Mesenchymal stem cell (in vitro differentiated cells and primary cell): ENCODE measurements at regions not wholly inside any gene's neighbourhood (a gene's known extent, or its start where the extent isn't known, plus 50 kb on each side); places are given as distances from the start of the nearest gene placed in this dataset.
A peak's percentile ranks its signal among the peaks of the same experiment; 100 is the strongest.

ENCODE experiments used
- DNase-seq: peaks from one replicate; pipeline ENCODE4 v3.0.0-alpha.2; 2013
- H2AFZ ChIP-seq: one replicate; pipeline ENCODE4 v1.6.1; 2013; ENCODE audit warnings: low read depth, mild to moderate bottlenecking, control low read depth, inconsistent platforms, low read length, moderate library complexity
- H2AK5ac ChIP-seq: 2 replicates; pipeline ENCODE4 v1.6.1; 2013; ENCODE audit warnings: low read length, moderate library complexity, mild to moderate bottlenecking, inconsistent platforms; ENCODE audit not compliant: severe bottlenecking
- H2BK120ac ChIP-seq: one replicate; pipeline ENCODE4 v1.6.1; 2013; ENCODE audit warnings: low read depth, mild to moderate bottlenecking, inconsistent platforms, low read length, moderate library complexity
- H2BK12ac ChIP-seq, 2 experiments: one replicate each; pipeline ENCODE4 v1.6.1; 2013; ENCODE audit warnings: inconsistent platforms in 2 of 2, low read length in 2 of 2, mild to moderate bottlenecking in 2 of 2, moderate library complexity in 2 of 2, control low read depth in 1 of 2
- H2BK15ac ChIP-seq: one replicate; pipeline ENCODE4 v1.6.1; 2013; ENCODE audit warnings: mild to moderate bottlenecking, low read depth, inconsistent platforms; ENCODE audit not compliant: poor library complexity, severe bottlenecking
- H2BK5ac ChIP-seq: 2 replicates; pipeline ENCODE4 v1.6.1; 2013; ENCODE audit warnings: low read depth, mild to moderate bottlenecking, low read length, control low read depth, inconsistent platforms; ENCODE audit not compliant: poor library complexity, severe bottlenecking
- H3K14ac ChIP-seq, 2 experiments: one replicate each; pipeline ENCODE4 v1.6.1; 2013; ENCODE audit warnings: inconsistent platforms in 2 of 2, low read length in 2 of 2, control low read depth in 1 of 2, mild to moderate bottlenecking in 1 of 2, moderate library complexity in 1 of 2
- H3K18ac ChIP-seq, 2 experiments: one replicate each; pipeline ENCODE4 v1.6.1; 2013; ENCODE audit warnings: inconsistent platforms in 2 of 2, low read length in 2 of 2, control low read depth in 1 of 2, low read depth in 1 of 2, mild to moderate bottlenecking in 1 of 2
- H3K23ac ChIP-seq, 2 experiments: one replicate each; pipeline ENCODE4 v1.6.1; 2013; ENCODE audit warnings: inconsistent platforms in 2 of 2, low read length in 2 of 2, mild to moderate bottlenecking in 2 of 2, moderate library complexity in 2 of 2, control low read depth in 1 of 2
- H3K27ac ChIP-seq: 2 replicates; pipeline ENCODE4 v1.5.1; 2013; ENCODE audit warnings: mild to moderate bottlenecking, moderate library complexity, low read length, control low read depth, inconsistent platforms; ENCODE audit not compliant: poor library complexity, severe bottlenecking
- H3K27me3 ChIP-seq, 2 experiments: 2 replicates each; pipeline versions ENCODE4 v1.6.1 to v1.7.0; 2013; ENCODE audit warnings: low read length in 2 of 2, mild to moderate bottlenecking in 2 of 2, moderate library complexity in 2 of 2, control low read depth in 1 of 2, inconsistent platforms in 1 of 2; ENCODE audit not compliant: control insufficient read depth in 1 of 2, insufficient read depth in 1 of 2
- H3K36me3 ChIP-seq, 2 experiments: 2 replicates each; pipeline versions ENCODE4 v1.6.1 to v1.7.0; 2013; ENCODE audit warnings: low read length in 2 of 2, control low read depth in 1 of 2, inconsistent platforms in 1 of 2, low read depth in 1 of 2, mild to moderate bottlenecking in 1 of 2; ENCODE audit not compliant: insufficient read depth in 2 of 2, control insufficient read depth in 1 of 2
- H3K4ac ChIP-seq, 2 experiments: one replicate each; pipeline ENCODE4 v1.6.1; 2013; ENCODE audit warnings: inconsistent platforms in 2 of 2, low read length in 2 of 2, mild to moderate bottlenecking in 2 of 2, moderate library complexity in 2 of 2, control low read depth in 1 of 2, low read depth in 1 of 2
- H3K4me1 ChIP-seq: 2 replicates; pipeline ENCODE4 v1.6.1; 2013; ENCODE audit warnings: low read depth, low read length, control low read depth; ENCODE audit not compliant: control insufficient read depth, insufficient read depth
- H3K4me2 ChIP-seq: 2 replicates; pipeline ENCODE4 v1.6.1; 2013; ENCODE audit warnings: low read length, mild to moderate bottlenecking, inconsistent platforms; ENCODE audit not compliant: poor library complexity, severe bottlenecking
- H3K4me3 ChIP-seq, 2 experiments: 2 replicates each; pipeline versions ENCODE4 v1.5.1 to v1.7.0; 2013; ENCODE audit warnings: low read length in 2 of 2, mild to moderate bottlenecking in 2 of 2, control low read depth in 1 of 2, low read depth in 1 of 2; ENCODE audit not compliant: insufficient read depth in 1 of 2
- H3K79me1 ChIP-seq: replicated peaks from 2 replicates; pipeline ENCODE4 v1.6.1; 2013; ENCODE audit warnings: mild to moderate bottlenecking, control low read depth, low read length, inconsistent platforms; ENCODE audit not compliant: poor library complexity, severe bottlenecking
- H3K9ac ChIP-seq: 2 replicates; pipeline ENCODE4 v1.7.0; 2013; ENCODE audit warnings: mild to moderate bottlenecking, low read length, moderate library complexity
- H3K9me3 ChIP-seq: 2 replicates; pipeline ENCODE4 v1.7.0; 2013; ENCODE audit warnings: mild to moderate bottlenecking, low read length; ENCODE audit not compliant: control insufficient read depth
- H4K8ac ChIP-seq: one replicate; pipeline ENCODE4 v1.6.1; 2013; ENCODE audit warnings: inconsistent platforms, mild to moderate bottlenecking, low read length, moderate library complexity
- H4K91ac ChIP-seq: one replicate; pipeline ENCODE4 v1.6.1; 2013; ENCODE audit warnings: mild to moderate bottlenecking, low read length, inconsistent platforms
- WGBS: methylation state at CpG from one replicate; pipeline ENCODE4 v1.1.7; 2013; ENCODE audit warnings: mixed read lengths; 5-methylcytosine and 5-hydroxymethylcytosine counted together

GRCh38 chrX:132270021-132270420 lies 50.8 kb upstream of the RAP2C start:
- H3K4me3 ChIP-seq = no peak overlapping the region
- H2BK120ac ChIP-seq = no peak overlapping the region
- no peak overlapping the region for H3K4me2 ChIP-seq
- H4K91ac ChIP-seq = no peak overlapping the region
- no peak overlapping the region for H3K27ac ChIP-seq
- H3K9me3 ChIP-seq = no peaks in the 10 kb centered on the region
- H3K36me3 ChIP-seq = no peaks in the 10 kb centered on the region
- no peak overlapping the region for H3K4ac ChIP-seq
- peak overlapping the region; percentile 24 for H3K9ac ChIP-seq
- no peak overlapping the region for H2BK15ac ChIP-seq
- peaks cover 0 to 6% of the 10 kb centered on the region in 2 experiments for H3K27me3 ChIP-seq
- no peaks in the 10 kb centered on the region for H3K79me1 ChIP-seq
- H4K8ac ChIP-seq = no peak overlapping the region
- H2AK5ac ChIP-seq = no peak overlapping the region
- H2BK12ac ChIP-seq = no peak overlapping the region
- no peak overlapping the region for H2AFZ ChIP-seq
- H2BK5ac ChIP-seq = no peak overlapping the region
- no peaks in the 10 kb centered on the region for H3K4me1 ChIP-seq
- no peak overlapping the region for H3K23ac ChIP-seq
- WGBS = no CpG with 5 or more reads among the region's 2 CpGs
- H3K18ac ChIP-seq = no peak overlapping the region
- no peak for DNase-seq
- no peak overlapping the region for H3K14ac ChIP-seq
